ENCODE measurements at regions not wholly inside any gene's neighbourhood (a gene's known extent, or its start where the extent isn't known, plus 50 kb on each side); places are given as distances from the start of the nearest gene placed in this dataset.

DNA sequence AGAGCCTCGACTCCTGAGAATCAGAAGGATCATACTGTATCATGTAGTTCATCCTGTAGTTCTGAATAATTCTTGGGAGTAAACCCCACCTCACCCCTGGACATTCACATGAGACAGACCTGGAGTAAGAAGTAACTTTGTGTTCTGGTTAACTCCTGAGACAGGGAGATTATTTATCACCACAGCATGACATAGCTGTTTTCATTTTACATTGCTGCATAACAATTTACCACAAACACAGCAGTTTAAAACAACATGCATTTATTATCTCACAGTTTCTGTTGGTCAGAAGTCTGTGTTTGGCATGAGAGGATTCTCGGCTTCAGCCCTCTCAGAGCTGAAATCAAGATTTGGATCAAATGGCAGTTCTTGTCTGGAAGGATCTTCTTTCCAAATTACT, 855.8 kb upstream of the FANCL start:
- no peak for DNase-seq

DNA sequence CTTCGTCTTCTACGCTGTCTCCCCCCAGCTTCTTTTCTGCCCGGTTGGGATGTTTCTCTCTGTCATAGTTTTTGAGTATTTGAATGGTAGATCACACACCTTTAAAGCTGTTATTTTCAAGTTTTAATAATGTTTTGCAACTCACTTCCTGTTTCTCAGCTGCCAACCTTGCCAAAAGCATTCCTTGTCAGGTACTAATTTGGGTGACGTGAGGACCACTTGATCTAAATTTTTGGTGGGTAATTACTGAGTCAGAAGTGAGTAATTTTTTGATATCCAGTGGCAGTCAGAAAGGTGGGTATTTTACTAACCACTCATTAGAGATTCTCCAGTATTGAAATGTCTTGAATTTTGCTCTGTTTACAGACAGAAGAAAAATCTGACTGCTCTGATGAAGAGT, 852.4 kb upstream of the FANCL start:
- no peak for DNase-seq

DNA sequence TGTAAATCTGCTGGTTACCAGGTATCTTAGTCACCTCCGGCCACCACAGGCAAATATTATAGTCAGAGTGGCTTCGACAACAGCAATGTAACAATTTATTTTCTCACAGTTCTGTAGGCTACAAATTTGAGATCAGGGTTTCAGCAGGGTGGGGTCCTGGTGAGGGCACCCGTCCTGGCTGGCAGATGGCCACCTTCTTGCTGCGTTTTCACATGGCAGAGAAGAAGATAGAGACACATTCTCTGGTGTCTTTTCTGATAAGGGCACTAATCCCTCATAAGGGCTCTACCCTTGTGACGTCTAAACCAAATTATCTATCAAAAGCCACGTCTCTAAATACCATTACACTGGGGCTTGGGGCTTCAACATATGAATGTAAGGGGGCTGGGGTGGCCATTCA, 843.2 kb upstream of the FANCL start:
- DNase-seq: no peak

DNA sequence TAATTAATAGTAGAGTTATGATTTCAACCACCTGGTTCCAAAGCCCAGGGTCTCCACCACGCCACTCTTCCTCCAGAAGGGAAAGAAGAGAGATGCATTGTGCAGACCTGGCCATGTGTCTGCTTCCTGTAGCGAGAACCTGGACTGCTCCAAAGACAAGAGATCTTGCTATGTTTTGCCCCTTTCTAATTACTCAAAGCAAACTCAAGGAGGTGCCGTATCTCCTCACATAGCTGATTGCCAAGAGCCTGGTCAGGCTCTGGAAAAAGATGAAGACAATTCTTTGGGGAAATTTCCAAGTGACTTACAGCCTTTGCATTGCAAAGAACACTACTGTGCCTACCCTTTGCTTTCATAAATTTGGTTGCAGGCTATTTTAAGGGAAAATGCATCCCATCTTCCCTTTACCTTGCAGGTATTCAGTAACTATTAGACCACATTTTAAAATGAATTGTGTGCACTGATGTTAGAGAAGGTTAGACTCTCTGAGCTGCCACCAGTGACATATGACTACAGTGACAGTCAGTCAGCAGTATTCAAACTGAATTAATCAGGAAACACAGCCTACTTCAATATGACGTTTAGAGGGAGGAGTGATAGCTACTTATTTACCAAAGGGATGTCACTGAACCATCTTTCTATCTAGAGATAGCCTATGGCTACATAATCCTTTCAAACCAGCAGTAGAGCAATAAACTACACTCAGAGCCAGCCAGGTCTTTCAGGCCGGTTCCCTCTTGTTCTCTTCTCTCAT, 842.1 kb upstream of the FANCL start:
- DNase-seq: no peak

DNA sequence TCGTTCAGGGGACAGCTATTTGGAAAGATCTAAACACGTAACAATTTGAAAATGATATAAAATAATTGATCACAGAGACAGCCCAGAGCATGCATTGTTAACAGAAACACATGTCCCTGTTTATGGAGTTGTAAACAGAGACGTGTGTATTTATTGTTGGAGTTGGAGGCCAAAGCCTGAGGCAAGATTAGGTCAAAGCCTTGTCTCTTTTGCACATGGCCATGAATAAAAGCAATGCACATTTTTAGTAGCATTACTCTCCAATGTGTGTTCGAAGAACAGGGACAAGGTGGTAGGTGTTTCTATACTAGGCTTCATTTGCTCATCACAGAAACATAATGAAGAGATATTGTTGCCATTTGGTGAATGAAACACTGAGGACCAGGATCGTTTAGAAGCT, 841.5 kb upstream of the FANCL start:
- DNase-seq: no peak

DNA sequence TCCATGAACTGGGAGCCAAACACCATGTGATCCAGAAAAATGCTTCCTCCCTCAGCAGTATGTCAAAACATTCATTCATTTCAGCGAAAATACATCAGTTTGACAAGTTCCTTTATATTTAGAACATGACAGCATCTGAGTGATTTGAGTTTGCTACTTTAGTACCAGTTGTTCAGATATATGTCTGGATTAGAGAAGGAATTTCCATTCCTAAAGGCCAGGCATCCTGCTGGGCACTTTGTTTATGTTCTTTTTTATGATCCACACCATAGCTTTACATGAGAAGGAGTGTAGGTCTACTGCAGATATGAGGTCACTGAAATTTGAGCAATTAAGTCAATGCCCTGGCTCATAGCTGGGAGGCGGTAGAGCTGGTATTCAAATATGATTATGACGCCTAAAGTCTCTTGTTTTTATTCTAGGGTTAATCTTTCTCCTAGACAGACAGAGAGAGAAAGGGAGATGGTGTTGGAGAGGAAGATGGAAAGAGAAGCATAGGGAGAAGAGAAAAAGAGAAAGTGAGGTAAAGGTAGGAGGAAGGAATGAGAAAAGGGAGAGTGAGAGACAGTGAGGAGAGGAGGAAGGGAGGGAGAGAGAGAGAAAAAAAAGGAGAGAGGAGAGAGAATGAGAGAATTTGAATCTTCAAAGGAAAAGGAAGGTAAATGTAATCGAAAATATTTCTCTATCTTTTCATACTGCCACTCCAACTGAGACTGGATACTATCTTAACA, 839.5 kb upstream of the FANCL start:
- DNase-seq: no peak

DNA sequence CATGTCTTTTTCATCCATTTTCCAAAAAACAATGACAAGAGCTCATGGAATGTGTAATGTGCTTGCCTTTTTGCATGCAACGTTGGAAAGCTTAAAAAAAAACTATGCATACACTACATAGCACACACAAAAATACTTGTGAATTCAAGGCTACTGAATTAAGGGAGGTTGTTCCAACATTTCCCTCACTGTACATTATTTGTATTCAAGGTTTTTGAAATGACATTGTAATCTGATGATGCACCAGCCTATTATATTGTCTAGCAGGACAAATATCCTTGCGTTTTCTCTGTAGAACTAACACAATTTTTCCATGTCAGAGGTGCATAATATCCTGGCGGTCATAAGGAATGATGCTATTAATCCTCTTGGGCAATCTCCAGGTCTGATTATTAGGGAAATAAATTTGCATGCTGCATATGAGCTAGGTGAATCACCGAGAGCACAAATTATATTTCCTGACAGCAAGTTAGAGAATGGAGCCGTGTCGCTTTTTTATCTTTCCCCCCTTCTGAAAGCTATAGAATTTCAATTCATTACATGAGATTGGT, 836.9 kb upstream of the FANCL start:
- no peak for DNase-seq

DNA sequence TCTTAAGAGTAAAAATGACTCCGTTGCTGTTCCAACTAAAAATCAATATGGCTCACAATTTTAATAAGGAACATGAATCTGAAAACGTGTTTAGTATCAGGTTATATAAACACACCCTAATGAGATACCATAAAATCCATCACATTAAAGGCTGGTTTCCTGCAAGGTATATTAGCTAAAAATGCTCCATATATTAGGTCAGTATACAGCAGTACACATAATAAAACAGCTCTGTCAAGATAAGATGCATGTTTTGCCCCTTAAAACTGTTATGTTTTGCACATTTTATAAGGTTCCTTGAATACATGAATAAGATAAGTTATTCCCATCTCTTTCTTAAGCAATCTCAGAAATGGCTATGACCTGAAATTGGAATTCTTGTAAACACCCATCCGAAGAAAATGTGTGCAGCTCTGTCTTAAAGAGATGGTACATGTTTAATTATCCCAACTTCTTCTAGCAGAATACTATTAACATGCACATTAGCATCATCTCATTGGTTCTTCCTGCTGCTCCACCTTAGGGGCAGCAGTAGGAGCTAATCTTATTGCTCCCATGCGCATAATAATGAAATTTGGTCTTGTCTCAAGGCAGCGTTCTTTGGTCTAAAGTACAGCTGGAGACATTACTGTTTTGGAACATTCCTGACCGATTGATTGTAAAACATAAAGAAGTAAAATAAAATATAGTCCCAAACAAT, 836.1 kb upstream of the FANCL start:
- DNase-seq: no peak

DNA sequence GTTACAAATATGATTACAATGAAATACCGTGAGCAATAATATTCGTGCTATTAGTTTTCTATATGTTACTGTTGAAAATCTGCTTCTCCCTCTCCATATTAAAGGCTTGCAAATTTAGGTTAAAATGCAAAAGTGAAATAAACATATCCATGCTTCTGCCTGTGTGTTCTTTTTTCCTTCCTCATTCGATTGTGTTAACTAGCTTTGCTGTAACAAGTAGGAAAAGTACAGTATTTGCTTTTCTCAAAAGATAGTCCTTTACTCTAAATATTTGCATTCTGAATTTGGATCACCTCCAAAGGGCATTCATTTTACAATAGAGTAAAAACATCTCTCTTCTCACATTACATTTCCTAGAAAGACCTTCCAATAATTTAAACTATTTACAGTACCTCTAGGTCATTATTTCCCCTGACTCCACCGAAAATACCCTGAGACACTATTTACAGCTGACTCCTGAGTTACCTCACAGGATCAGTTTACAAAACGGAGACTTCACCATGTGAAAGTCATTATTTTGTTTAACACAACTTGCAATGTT, 835.0 kb upstream of the FANCL start:
- DNase-seq: no peak

DNA sequence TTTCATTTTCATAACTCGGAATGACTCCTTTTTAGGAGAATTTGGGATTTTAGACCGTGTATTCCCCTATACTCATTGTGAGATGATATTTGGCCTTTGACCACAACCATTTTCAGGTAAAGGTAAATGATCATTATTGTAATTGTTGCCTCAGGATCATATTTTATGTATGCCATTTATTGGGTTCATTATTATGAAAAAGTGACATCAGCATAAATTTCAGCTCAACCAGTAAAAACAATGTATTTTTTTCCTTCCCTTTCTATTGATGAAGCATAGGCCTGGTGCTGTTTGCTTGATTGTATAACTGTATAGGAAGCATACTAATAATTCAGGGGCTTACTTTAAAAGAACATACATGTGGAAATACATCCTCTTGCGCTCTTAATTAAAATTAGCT, 832.9 kb upstream of the FANCL start:
- no peak for DNase-seq

DNA sequence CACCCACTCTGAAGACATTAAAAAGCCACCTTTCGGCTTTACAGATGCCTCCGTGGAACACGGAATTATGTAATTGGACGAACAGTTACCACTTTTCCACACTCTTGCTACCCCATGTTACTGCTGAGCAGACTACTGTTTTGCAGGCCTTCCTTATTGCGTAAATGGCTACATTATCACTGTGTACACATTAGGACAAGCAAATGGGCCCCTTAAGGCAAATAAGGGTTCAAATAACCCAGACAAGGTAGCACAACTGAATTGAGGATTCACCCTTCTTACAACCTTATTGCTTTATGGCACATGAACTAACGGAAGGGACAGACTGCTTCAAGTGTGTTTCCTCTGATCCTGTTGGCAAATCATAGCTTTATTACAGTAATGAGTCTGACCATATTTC, 832.2 kb upstream of the FANCL start:
- DNase-seq: no peak

DNA sequence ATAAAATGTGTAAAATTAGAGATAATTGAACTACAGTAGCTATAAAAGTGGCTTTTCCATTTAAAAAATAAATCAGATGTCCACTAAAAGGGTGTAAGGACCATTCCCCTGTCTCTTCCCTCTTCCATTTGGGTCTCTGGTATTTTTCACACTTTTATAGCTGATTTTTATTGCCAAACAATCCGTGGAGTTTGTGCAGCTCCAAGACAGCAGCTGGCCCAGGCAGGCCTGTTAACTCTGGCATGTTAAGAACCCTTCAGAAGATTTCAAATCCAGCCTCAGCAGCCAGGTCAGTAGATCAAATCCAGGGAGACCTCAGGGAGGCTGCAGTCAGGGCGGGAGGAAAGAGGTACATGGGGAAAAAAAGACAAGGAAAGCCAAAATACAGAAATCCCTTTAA, 827.1 kb upstream of the FANCL start:
- DNase-seq: no peak

DNA sequence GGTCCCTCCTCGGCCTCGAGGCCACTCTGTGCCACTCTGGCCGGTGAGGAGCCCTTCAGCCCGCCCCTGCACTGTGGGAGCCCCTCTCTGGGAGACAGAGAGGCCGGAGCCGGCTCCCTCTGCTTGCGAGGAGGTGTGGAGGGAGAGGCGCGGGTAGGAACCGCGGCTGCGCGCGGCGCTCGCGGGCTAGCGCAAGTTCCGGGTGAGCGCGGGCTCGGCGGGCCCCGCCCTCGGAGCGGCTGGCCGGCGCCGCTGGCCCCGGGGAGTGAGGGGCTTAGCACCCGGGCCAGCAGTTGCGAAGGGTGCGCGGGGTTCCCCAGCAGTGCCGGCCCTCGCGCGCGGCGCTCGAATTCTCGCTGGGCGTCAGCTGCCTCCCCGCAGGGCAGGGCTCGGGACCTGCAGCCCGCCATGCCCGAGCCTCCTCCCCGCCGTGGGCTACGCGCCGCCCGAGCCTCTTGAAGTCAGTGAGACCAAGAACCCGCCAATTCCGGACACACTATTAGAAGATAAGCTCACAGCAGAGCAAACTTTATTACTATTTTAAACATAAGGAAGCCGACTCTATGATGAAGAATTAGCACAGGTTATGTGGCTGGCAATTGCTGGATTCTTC, 825.8 kb upstream of the FANCL start:
- no peak for DNase-seq

DNA sequence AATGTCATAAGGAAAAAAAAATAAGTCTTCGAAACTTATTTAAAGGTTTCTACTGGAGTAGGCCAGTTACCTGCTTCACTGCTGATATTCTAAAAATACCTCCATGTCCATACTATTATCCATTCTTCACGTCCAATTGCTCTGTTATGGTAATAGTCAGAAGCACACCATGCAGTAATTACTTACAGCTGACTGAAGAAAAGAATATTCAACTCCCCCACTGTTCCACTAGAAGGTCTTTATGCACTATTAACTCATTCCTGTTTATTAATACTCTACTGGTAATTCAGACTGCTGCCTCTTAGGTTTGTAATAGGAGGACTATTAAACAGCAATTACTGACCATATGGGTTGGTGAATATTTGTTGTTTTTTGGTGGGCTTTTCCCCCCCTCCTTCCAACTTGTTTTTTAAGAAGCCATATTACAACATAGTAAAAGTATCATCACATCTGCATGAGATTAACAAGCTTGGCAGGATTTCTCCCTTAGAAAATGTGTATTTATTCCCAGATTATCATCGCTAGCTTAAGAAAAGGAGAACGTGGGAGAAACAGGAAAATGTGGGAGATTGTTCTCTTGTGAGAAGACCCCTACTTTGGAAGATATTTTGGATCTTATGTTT, 806.4 kb upstream of the FANCL start:
- DNase-seq: no peak

DNA sequence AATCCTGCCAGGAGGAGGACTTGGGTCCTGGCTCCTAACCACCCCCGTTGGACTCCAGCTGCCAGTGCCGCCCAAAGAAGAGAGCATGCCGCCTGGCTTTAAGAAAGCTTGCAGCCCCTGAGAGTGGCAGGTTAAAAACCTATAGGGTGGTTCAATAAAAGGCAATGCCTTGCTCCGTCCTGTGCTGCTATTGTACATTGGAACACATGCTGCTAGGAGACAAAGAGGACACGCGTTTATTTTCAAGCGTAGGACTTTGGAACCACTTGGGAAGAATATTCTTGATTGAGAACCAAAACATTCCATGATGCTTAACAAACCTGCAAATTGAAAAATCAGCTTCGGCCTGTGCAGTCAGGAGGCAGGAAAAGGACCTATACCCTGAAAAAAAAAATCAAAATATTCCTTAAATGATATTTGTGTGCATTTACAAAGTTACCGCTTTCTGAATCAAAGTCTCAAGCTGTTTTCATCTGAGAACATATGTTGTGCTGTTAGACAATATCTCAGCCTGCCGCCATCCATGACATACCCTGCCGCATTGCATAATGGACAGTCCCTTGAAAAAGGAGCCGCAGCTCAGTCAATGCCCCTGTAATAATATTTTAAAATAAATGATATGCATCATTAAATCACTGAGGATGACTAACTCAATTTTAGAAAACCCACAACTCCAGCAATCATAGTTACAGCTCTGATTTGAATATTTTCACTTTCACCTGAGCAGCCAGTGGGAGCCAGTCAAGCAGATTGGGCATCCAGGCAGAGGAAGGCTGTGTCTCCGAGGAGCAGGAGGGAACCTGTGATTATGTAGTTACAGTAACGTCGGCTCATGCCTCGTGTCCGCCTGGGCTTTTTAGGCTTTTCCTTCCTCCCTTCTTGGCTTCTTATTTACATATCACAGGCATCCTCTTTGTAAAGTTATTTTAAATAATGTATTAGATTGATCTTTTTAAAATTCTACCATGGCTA, 805.6 kb upstream of the FANCL start:
- no peak for DNase-seq

DNA sequence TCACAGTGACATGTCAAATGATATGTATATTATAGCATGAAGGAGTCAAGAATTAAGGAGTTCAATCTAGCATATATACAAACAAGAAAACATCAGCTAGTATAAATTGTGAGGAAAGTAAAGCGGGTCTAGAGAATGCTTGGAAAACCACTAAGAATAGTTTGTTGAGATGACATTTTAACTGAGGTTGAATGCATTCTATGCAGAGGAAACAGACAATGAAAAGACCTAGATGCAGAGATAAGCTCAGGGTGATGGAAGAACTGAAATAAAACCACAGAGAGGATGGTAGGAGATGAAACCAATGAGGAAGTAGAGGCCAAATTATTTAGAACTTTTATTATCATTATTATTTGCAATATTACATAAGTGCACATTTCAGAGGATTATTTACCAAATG, 803.6 kb upstream of the FANCL start:
- no peak for DNase-seq

DNA sequence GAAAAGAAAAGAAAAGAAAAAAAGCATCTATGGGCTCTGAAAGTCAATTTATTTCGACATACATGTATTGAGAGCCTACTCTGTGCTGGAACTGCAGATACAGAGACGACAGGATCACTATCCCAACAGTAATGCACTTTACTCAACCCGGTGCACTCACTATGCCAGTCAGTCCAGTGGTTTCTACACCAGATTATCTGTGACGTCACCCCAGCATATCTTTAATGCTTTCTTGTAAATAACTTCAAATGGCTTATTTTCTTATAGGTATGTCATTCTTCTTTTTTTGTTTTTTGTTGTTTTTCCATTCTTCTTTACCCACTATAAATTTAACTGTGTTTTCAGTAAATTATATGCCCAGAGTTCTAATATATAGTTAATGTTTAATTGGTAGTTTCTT, 800.0 kb upstream of the FANCL start:
- no peak for DNase-seq

DNA sequence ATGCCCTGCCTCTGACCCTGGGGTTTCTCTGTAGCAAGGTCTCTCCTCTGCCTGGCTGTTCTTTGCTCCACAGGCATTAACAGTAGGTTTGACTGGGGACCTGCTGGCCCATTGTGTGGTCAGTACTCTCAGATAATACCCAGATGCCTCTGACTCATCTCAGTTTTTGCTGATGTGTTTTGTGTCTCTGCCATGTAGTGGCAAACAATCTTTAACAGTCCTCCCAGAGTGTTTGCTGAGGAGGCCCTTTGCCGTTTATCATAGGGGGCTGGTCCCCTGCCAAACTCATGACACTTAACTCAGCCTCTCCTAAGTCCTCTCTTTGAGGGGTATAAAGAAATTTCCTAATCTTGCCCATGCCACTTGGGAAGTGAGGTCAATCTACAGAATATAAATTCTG, 793.7 kb upstream of the FANCL start:
- no peak for DNase-seq

DNA sequence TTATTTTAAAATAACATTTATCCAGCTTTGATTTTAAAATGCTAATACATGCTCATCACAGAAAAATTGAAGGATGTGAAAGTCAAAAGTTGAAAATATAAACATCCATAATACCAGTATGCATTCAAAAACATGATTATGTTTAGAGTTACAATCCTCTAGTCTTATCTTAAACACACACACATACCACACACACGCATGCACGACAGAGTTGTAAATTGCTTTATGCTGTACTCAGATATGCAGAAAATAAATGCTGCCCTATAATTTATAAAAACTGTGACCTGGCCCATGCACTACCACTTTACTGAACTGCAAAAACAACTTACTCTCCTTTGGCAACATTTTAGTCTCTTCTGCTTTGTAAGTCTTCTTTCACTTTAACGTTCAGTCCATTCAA, 793.0 kb upstream of the FANCL start:
- no peak for DNase-seq

DNA sequence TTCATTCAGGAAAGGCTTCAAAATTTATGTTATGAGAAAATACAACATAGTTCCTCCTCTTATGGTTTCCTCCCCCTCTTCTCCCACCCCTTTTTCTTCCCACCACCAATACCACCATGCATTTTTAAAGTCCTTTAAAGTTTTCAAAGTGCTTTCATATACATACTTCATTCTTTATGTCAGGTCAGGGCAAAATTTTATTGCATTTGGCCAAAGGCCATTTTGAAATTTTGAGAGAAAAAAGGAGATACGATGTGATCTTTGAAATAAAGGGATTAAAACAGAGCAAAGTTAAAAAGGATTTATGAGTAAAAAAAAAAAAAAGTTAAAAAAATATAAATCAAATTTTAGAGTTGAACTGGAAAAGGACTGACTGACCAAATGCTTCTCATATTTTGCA, 792.5 kb upstream of the FANCL start:
- no peak for DNase-seq

DNA sequence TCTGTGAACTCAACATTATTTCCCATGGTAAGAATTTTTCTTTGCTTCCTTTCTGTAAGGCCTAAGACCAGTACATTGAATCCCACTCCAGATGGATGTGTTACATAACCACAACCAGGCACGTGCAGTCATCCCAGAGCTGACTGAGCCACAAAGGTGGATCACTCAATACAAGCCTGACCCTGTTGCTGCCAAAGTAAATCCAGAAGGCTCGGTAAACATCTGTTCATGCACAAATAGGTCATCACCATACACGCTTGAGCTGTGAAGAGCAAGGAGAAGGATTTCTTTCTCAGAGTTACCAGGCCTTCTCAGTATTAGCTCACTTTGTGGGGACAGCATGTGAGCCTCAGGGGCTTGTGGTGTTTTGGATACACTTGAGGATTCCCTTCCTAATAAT, 791.4 kb upstream of the FANCL start:
- no peak for DNase-seq

Measured in activated T-cell treated with anti-CD3 and anti-CD28 coated beads for 4 hours (primary cell).